HepG2 (cell line): ENCODE measurements at regions not wholly inside any gene's neighbourhood (a gene's known extent, or its start where the extent isn't known, plus 50 kb on each side); places are given as distances from the start of the nearest gene placed in this dataset.

Experiments used
- ATF2 ChIP-seq: sonication (generic); formaldehyde crosslinking; IDR thresholded peaks from 2 replicates; pipeline ENCODE4 v1.4.0; 2020; ENCODE audit warnings: missing genetic modification reagents
- BCLAF1 ChIP-seq: fragments of 450-650 bp; IDR thresholded peaks from 2 replicates; pipeline ENCODE4 v1.6.1; 2017; ENCODE audit warnings: mild to moderate bottlenecking
- CHD2 ChIP-seq: IDR thresholded peaks from 2 replicates; pipeline ENCODE4 v1.6.1; 2011; ENCODE audit warnings: low read depth, low read length, improper control_type of control experiment
- HNF4A ChIP-seq: sonication (generic); formaldehyde crosslinking; IDR thresholded peaks from 2 replicates; pipeline ENCODE4 v1.4.0; 2020; ENCODE audit warnings: missing genetic modification reagents
- LCORL ChIP-seq, 2 experiments: fragments of 450-650 bp in 1 of 2; sonication (generic) in 1 of 2; formaldehyde crosslinking in 1 of 2; IDR thresholded peaks; 2 replicates each; pipeline versions ENCODE4 v1.5.0 to v1.6.1; 2017 to 2020; ENCODE audit warnings: antibody characterized with exemption in 1 of 2, missing genetic modification reagents in 1 of 2
- MED1 ChIP-seq: sonication (generic); formaldehyde crosslinking; IDR thresholded peaks from 2 replicates; pipeline ENCODE4 v1.4.0; 2020; ENCODE audit warnings: missing genetic modification reagents
- MYNN ChIP-seq: sonication (generic); formaldehyde crosslinking; IDR thresholded peaks from 2 replicates; pipeline ENCODE4 v1.4.0; 2020; ENCODE audit warnings: mild to moderate bottlenecking, low read depth, missing genetic modification reagents
- RARG ChIP-seq: sonication (generic); formaldehyde crosslinking; IDR thresholded peaks from 2 replicates; pipeline ENCODE4 v1.4.0; 2020; ENCODE audit warnings: low read depth, mild to moderate bottlenecking, missing genetic modification reagents
- ZNF121 ChIP-seq: sonication (generic); formaldehyde crosslinking; IDR thresholded peaks from 2 replicates; pipeline ENCODE4 v1.5.0; 2020; ENCODE audit warnings: mild to moderate bottlenecking, missing genetic modification reagents
- ZNF230 ChIP-seq: sonication (generic); formaldehyde crosslinking; IDR thresholded peaks from 2 replicates; pipeline ENCODE4 v1.4.0; 2020; ENCODE audit warnings: mild to moderate bottlenecking, missing genetic modification reagents
- ZNF292 ChIP-seq: sonication (generic); formaldehyde crosslinking; IDR thresholded peaks from 2 replicates; pipeline ENCODE4 v1.8.1; 2022; ENCODE audit warnings: mild to moderate bottlenecking, low read depth, missing genetic modification reagents, borderline replicate concordance
- ZNF576 ChIP-seq: sonication (generic); formaldehyde crosslinking; IDR thresholded peaks from 2 replicates; pipeline ENCODE4 v1.4.0; 2020; ENCODE audit warnings: mild to moderate bottlenecking, missing genetic modification reagents
- ZNF784 ChIP-seq: sonication (generic); formaldehyde crosslinking; IDR thresholded peaks from 2 replicates; pipeline ENCODE4 v1.5.1; 2020; ENCODE audit warnings: missing genetic modification reagents, mild to moderate bottlenecking, borderline replicate concordance
- TF ChIP-seq, protein P1 (sequence below): sonication (generic); formaldehyde crosslinking; IDR thresholded peaks from 2 replicates; pipeline ENCODE4 v1.4.0; 2020; ENCODE audit warnings: missing genetic modification reagents
- TF ChIP-seq, protein P2 (sequence below), 2 experiments: sonication (generic) in 1 of 2; formaldehyde crosslinking in 1 of 2; IDR thresholded peaks; 2 replicates each; pipeline versions ENCODE4 v1.4.0 to v1.6.1; 2016 to 2020; ENCODE audit warnings: borderline replicate concordance in 1 of 2, low read depth in 1 of 2, mild to moderate bottlenecking in 1 of 2, missing genetic modification reagents in 1 of 2

DNA sequence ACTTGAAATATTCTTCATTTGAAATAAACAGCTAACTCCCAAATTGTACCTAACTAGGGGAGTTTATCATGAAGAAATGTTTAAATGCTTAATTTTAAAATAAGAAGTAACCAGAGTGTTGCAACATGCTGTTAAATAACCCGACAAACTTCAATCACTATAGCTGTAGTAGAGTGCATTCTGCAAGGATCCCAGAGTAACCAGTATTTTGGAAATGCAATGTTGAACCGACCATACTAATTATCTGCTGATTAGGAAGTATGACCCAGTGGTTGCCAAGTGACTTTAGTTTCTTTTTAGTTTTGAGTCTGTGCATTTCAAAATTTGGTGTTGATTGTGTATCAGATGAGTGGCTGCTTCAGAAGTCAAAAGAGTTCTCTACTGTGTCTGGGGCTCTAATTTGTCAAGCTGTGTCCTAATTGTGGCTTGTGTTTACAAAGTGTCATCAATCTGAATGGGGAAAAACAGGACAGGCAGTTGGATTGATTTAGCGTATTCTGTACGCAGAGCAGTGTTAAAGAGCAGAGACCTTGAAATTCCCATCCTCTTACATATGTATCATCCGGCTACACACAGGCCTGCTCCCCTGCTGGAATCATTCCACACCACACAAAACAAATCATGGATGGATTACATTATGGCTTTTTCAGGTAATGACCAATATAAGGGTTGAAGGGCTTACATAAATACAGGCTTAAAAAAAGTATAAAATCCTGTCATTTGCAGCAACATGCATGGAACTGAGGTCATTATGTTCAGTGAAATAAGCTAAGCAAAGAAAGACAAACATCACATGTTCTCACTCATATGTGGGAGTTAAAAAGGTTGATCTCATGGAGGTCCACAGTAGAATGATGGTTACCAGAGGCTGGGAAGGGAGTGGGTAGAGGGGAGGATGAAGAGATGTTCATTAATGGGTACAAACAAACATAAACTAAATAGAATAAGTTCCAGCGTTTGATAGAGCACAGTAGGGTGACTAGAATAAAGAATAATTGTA lies 351.5 kb downstream of the KLF12 start (continued):
- TF ChIP-seq, protein P1, sequence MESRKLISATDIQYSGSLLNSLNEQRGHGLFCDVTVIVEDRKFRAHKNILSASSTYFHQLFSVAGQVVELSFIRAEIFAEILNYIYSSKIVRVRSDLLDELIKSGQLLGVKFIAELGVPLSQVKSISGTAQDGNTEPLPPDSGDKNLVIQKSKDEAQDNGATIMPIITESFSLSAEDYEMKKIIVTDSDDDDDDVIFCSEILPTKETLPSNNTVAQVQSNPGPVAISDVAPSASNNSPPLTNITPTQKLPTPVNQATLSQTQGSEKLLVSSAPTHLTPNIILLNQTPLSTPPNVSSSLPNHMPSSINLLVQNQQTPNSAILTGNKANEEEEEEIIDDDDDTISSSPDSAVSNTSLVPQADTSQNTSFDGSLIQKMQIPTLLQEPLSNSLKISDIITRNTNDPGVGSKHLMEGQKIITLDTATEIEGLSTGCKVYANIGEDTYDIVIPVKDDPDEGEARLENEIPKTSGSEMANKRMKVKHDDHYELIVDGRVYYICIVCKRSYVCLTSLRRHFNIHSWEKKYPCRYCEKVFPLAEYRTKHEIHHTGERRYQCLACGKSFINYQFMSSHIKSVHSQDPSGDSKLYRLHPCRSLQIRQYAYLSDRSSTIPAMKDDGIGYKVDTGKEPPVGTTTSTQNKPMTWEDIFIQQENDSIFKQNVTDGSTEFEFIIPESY (CRISPR knock-in tag): no peak
- TF ChIP-seq ZNF121 (CRISPR knock-in tag): no peak
- TF ChIP-seq ZNF576: no peak
- TF ChIP-seq MED1 (CRISPR knock-in tag): peak; percentile 33; the same call in 1 of the 2 replicates
- TF ChIP-seq LCORL (IDR thresholded peaks at IDR 0.05): no peak
- TF ChIP-seq LCORL (CRISPR knock-in tag; IDR thresholded peaks at IDR 0.05): no peak
- TF ChIP-seq ATF2 (CRISPR knock-in tag): 0 out of 2 replicates have a peak, but pooled peaks have one; percentile 50
- peak; percentile 42; the same call in 1 of the 2 replicates for TF ChIP-seq ZNF292 (CRISPR knock-in tag)
- no peak for TF ChIP-seq CHD2
- no peak for TF ChIP-seq HNF4A (CRISPR knock-in tag)
- TF ChIP-seq, protein P2, sequence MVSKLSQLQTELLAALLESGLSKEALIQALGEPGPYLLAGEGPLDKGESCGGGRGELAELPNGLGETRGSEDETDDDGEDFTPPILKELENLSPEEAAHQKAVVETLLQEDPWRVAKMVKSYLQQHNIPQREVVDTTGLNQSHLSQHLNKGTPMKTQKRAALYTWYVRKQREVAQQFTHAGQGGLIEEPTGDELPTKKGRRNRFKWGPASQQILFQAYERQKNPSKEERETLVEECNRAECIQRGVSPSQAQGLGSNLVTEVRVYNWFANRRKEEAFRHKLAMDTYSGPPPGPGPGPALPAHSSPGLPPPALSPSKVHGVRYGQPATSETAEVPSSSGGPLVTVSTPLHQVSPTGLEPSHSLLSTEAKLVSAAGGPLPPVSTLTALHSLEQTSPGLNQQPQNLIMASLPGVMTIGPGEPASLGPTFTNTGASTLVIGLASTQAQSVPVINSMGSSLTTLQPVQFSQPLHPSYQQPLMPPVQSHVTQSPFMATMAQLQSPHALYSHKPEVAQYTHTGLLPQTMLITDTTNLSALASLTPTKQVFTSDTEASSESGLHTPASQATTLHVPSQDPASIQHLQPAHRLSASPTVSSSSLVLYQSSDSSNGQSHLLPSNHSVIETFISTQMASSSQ (IDR thresholded peaks at IDR 0.05; ENCODE audit: low read depth): no peak
- TF ChIP-seq, protein P2 (CRISPR knock-in tag; IDR thresholded peaks at IDR 0.05; ENCODE audit: borderline replicate concordance): no peak
- TF ChIP-seq ZNF230 (CRISPR knock-in tag): no peak
- no peak for TF ChIP-seq ZNF784 (CRISPR knock-in tag)
- no peak for TF ChIP-seq MYNN
- no peak for TF ChIP-seq RARG (CRISPR knock-in tag)
- no peak for TF ChIP-seq BCLAF1
